ENCODE measurements at regions not wholly inside any gene's neighbourhood (a gene's known extent, or its start where the extent isn't known, plus 50 kb on each side); places are given as distances from the start of the nearest gene placed in this dataset.

DNA sequence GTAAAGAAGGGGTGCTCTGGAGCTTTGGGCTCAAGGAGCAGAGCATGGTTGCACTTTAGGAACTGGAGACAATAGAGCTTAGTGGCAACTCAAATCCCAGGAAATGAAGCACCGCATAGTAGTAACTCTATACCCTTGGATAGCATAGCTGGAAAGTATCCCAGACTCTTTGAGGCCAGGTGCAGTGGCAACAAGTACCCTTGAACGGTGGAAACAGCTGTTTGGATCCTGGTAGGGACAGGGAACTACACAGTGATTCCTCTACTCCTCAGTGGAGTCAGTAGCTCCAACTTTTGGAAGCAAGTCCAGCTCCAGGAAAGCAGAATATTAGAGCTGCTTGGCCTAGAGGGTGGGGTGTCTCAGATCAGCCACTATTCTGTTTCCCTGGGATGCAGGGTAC, 129.0 kb upstream of the WSCD2 start:
- Histone ChIP-seq H3K36me3 (no peaks in the 10 kb centered on the region), H3K27me3 (peaks cover 0 to 9% (median 8%) of the 10 kb centered on the region in 3 donors), H3K4me1 (no peaks in the 10 kb centered on the region), H3K9me3 (peaks cover 0 to 5% (median 0%) of the 10 kb centered on the region in 4 donors), H3K4me3 (no peak overlapping the region), H3K27ac (no peak overlapping the region)
- WGBS, 2 donors, result 66 to 74% methylated on average over 2 of the region's 2 CpGs
- TF ChIP-seq, protein P1, sequence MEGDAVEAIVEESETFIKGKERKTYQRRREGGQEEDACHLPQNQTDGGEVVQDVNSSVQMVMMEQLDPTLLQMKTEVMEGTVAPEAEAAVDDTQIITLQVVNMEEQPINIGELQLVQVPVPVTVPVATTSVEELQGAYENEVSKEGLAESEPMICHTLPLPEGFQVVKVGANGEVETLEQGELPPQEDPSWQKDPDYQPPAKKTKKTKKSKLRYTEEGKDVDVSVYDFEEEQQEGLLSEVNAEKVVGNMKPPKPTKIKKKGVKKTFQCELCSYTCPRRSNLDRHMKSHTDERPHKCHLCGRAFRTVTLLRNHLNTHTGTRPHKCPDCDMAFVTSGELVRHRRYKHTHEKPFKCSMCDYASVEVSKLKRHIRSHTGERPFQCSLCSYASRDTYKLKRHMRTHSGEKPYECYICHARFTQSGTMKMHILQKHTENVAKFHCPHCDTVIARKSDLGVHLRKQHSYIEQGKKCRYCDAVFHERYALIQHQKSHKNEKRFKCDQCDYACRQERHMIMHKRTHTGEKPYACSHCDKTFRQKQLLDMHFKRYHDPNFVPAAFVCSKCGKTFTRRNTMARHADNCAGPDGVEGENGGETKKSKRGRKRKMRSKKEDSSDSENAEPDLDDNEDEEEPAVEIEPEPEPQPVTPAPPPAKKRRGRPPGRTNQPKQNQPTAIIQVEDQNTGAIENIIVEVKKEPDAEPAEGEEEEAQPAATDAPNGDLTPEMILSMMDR (IDR thresholded peaks at IDR 0.05), result no peak
- no peak for TF ChIP-seq POLR2AphosphoS5 (IDR thresholded peaks at IDR 0.05)
- no peak for TF ChIP-seq POLR2A (IDR thresholded peaks at IDR 0.05)
- no peak for TF ChIP-seq EP300 (IDR thresholded peaks at IDR 0.05)
- no peak for DNase-seq
- intact Hi-C loops (cut with DNase I), result no loop called here

DNA sequence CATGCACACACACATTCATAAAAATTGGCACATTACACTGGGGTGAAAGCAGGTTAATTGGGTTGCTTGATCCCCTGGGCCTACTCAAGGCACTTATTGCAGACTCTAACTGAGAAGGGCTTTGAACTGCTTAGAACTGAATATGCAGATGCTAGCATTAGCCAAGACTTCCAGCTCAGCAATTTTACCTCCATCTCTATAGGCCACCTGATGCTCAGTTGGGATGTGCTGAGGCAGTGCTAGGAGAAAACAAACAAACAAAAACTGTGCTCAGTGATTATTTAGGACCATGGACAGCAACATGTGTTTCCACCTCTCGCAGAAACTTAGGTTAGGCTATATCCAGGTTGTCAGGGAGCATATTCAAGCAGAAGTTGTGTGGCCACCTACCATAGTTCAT, 124.8 kb upstream of the WSCD2 start:
- DNase-seq, result no peak
- WGBS, 2 donors, result 23 to 26% methylated on average over 1 of the region's 1 CpG
- TF ChIP-seq POLR2A (IDR thresholded peaks at IDR 0.05) (no peak), EP300 (IDR thresholded peaks at IDR 0.05) (no peak), POLR2AphosphoS5 (IDR thresholded peaks at IDR 0.05) (no peak)
- TF ChIP-seq, protein P1 (IDR thresholded peaks at IDR 0.05), result no peak
- H3K4me1 ChIP-seq, result no peaks in the 10 kb centered on the region
- no peaks in the 10 kb centered on the region for H3K9me3 ChIP-seq
- no peak overlapping the region for H3K27ac ChIP-seq
- H3K27me3 ChIP-seq, result peaks cover 0 to 16% (median 8%) of the 10 kb centered on the region in 3 donors
- no peaks in the 10 kb centered on the region for H3K36me3 ChIP-seq
- intact Hi-C loops (cut with DNase I), result no loop called here
- no peak overlapping the region for H3K4me3 ChIP-seq

DNA sequence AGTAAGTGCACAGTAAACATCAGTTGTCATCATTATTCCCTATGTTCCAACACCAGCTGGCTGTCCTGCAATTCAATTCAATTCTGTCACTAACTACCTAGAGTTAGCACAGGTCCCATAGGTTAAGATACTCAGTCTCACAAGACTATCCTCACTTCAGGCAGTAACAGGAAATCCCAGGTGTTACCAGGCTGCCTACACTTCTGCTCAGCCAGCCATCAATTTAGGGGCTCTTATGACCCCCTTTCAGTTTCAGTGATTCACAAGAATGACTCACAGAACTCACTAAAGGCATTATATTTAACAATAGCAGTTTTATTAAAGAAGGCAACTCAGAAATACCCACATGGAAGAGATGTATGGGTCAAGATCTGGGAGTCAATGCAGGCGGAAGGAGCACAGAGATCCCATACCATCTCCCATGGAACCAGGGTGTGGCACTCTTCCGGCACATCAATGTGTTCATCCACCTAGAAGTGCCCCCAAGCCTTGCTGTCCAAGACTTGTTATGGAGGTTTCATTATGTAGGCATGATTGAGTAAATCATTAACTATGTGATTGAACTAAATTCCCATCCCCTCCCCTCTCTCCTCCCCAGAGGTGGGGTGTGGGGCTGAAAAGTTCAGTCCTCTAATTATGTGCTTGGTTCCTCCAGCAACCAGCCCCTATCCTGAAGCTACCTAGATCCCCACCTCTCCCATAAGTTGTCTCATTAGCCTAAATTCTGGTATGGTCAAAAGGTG, 120.8 kb upstream of the WSCD2 start:
- H3K27ac ChIP-seq, result no peak overlapping the region
- WGBS, 2 donors, result 83 to 86% methylated on average over 2 of the region's 2 CpGs
- intact Hi-C loops (cut with DNase I), result no loop called here
- H3K4me1 ChIP-seq, result no peaks in the 10 kb centered on the region
- no peaks in the 10 kb centered on the region for H3K36me3 ChIP-seq
- H3K27me3 ChIP-seq, result peaks cover 0 to 7% (median 0%) of the 10 kb centered on the region in 3 donors
- TF ChIP-seq, protein P1 (IDR thresholded peaks at IDR 0.05), result no peak
- TF ChIP-seq EP300 (IDR thresholded peaks at IDR 0.05), result no peak
- TF ChIP-seq POLR2A (IDR thresholded peaks at IDR 0.05), result no peak
- no peak for TF ChIP-seq POLR2AphosphoS5 (IDR thresholded peaks at IDR 0.05)
- no peak for DNase-seq
- no peak overlapping the region for H3K4me3 ChIP-seq
- no peaks in the 10 kb centered on the region for H3K9me3 ChIP-seq

DNA sequence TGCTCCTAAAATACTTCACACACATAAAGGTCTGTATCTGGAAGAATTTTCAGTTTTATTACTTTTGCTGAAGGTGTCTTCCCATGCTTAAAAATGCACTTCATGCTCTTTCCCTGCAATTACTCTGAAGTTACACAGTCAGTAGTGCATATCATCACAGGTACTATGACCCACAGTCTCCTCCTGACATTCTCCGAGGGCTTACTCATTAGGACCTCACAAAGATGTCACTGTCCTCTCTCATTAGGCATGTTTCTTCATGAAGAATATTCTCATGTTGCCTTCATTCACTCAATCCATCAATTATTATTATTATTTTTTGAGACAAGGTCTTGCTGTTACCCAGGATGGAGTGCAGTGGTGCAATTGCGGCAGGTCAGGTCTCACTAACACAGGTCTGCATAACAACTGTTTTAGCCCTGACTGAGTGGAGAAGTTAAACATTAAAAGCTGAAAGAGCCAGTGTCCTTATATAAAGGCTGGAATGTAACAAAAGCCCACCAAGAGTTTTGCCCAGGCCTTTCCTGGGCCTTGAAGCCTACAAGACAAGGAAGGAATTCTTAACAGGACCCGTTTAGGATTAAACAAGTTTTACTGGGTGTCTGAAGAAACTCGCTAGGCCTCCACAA, 119.5 kb upstream of the WSCD2 start:
- Histone ChIP-seq H3K9me3 (no peaks in the 10 kb centered on the region), H3K36me3 (no peaks in the 10 kb centered on the region), H3K4me3 (no peak overlapping the region), H3K27ac (no peak overlapping the region), H3K27me3 (peaks cover 0 to 7% (median 0%) of the 10 kb centered on the region in 3 donors), H3K4me1 (no peaks in the 10 kb centered on the region)
- 38 to 46% methylated on average over 4 of the region's 4 CpGs for WGBS, 2 donors
- intact Hi-C loops (cut with DNase I), result no loop called here
- no peak for DNase-seq
- TF ChIP-seq EP300 (IDR thresholded peaks at IDR 0.05) (no peak), POLR2A (IDR thresholded peaks at IDR 0.05) (no peak), POLR2AphosphoS5 (IDR thresholded peaks at IDR 0.05) (no peak)
- TF ChIP-seq, protein P1 (IDR thresholded peaks at IDR 0.05), result no peak
